ENCODE measurements at regions not wholly inside any gene's neighbourhood (a gene's known extent, or its start where the extent isn't known, plus 50 kb on each side); places are given as distances from the start of the nearest gene placed in this dataset.
"Not testable (repeated sequence)": the region's sequence is repeated elsewhere in the genome, so short reads cannot be mapped to it uniquely, and the experiment has no call there.

DNA sequence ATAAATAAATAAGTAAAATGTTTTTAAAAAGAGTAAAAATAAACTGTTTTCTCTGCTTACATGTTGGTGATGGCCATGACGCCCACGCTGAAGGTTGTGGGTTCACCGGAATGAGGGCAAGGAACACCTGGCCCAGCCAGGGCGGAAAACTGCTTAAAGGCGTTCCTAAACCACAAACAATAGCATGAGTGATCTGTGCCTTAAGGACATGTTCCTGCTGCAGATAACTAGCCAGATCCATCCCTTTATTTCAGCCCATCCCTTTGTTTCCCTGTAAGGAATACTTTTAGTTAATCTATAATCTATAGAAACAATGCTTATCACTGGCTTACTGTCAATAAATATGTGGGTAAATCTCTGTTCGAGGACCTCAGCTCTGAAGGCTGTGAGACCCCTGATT, 63.3 kb upstream of the CEP78 start:
- TF ChIP-seq, protein P1, sequence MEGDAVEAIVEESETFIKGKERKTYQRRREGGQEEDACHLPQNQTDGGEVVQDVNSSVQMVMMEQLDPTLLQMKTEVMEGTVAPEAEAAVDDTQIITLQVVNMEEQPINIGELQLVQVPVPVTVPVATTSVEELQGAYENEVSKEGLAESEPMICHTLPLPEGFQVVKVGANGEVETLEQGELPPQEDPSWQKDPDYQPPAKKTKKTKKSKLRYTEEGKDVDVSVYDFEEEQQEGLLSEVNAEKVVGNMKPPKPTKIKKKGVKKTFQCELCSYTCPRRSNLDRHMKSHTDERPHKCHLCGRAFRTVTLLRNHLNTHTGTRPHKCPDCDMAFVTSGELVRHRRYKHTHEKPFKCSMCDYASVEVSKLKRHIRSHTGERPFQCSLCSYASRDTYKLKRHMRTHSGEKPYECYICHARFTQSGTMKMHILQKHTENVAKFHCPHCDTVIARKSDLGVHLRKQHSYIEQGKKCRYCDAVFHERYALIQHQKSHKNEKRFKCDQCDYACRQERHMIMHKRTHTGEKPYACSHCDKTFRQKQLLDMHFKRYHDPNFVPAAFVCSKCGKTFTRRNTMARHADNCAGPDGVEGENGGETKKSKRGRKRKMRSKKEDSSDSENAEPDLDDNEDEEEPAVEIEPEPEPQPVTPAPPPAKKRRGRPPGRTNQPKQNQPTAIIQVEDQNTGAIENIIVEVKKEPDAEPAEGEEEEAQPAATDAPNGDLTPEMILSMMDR (conservative IDR thresholded peaks at IDR 0.05; ENCODE audit: low read depth, low read length), result not testable (repeated sequence)
- TF ChIP-seq MAZ (IDR thresholded peaks at IDR 0.05; ENCODE audit: borderline replicate concordance, low read depth, low read length); BHLHE40 (IDR thresholded peaks at IDR 0.05; ENCODE audit: low read depth, low read length); FOS (IDR thresholded peaks at IDR 0.05; ENCODE audit: low read depth, low read length); SMC3 (IDR thresholded peaks at IDR 0.05; ENCODE audit: low read depth, low read length); POLR2A (IDR thresholded peaks at IDR 0.05; ENCODE audit: low read depth, low read length); RCOR1 (IDR thresholded peaks at IDR 0.05; ENCODE audit: insufficient replicate concordance, low read length); RAD21 (IDR thresholded peaks at IDR 0.05; ENCODE audit: low read length): not testable (repeated sequence)
- TF ChIP-seq, protein P2, sequence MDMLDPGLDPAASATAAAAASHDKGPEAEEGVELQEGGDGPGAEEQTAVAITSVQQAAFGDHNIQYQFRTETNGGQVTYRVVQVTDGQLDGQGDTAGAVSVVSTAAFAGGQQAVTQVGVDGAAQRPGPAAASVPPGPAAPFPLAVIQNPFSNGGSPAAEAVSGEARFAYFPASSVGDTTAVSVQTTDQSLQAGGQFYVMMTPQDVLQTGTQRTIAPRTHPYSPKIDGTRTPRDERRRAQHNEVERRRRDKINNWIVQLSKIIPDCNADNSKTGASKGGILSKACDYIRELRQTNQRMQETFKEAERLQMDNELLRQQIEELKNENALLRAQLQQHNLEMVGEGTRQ (IDR thresholded peaks at IDR 0.05; ENCODE audit: low read depth, low read length), result not testable (repeated sequence)
- TF ChIP-seq, protein P3, sequence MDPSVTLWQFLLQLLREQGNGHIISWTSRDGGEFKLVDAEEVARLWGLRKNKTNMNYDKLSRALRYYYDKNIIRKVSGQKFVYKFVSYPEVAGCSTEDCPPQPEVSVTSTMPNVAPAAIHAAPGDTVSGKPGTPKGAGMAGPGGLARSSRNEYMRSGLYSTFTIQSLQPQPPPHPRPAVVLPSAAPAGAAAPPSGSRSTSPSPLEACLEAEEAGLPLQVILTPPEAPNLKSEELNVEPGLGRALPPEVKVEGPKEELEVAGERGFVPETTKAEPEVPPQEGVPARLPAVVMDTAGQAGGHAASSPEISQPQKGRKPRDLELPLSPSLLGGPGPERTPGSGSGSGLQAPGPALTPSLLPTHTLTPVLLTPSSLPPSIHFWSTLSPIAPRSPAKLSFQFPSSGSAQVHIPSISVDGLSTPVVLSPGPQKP (IDR thresholded peaks at IDR 0.05; ENCODE audit: borderline replicate concordance, low read depth, low read length), result not testable (repeated sequence)

Data from IMR-90 (cell line).